ENCODE measurements at regions not wholly inside any gene's neighbourhood (a gene's known extent, or its start where the extent isn't known, plus 50 kb on each side); places are given as distances from the start of the nearest gene placed in this dataset.

GRCh38 chr14:99342204-99342603 is 70.2 kb upstream of the BCL11B start:
- no peaks in the 10 kb centered on the region for H3K4me1 ChIP-seq
- TF ChIP-seq POLR2A (IDR thresholded peaks at IDR 0.05) (no peak), EP300 (IDR thresholded peaks at IDR 0.05) (no peak), CTCF (IDR thresholded peaks at IDR 0.05) (no peak)
- no peak overlapping the region for H3K27ac ChIP-seq
- WGBS, 2 donors: 83 to 85% methylated on average over 6 of the region's 6 CpGs
- H3K9me3 ChIP-seq: peaks cover 0 to 10% (median 0%) of the 10 kb centered on the region in 4 donors
- no peak for DNase-seq (ENCODE audit: low spot score in 2 of 2)
- no peak overlapping the region for H3K4me3 ChIP-seq
- no peaks in the 10 kb centered on the region for H3K36me3 ChIP-seq
- no peaks in the 10 kb centered on the region for H3K27me3 ChIP-seq

GRCh38 chr14:99339551-99339950 is 67.6 kb upstream of the BCL11B start:
- no peak for TF ChIP-seq POLR2A (IDR thresholded peaks at IDR 0.05)
- TF ChIP-seq CTCF (IDR thresholded peaks at IDR 0.05): no peak
- no peak for TF ChIP-seq EP300 (IDR thresholded peaks at IDR 0.05)

GRCh38 chr14:99338313-99338712 is 66.3 kb upstream of the BCL11B start:
- Histone ChIP-seq H3K27me3 (no peaks in the 10 kb centered on the region), H3K4me1 (no peaks in the 10 kb centered on the region), H3K36me3 (no peaks in the 10 kb centered on the region), H3K9me3 (peaks cover 0 to 20% (median 0%) of the 10 kb centered on the region in 4 donors), H3K27ac (no peak overlapping the region), H3K4me3 (no peak overlapping the region)
- DNase-seq (ENCODE audit: low spot score in 2 of 2): no peak
- 77 to 78% methylated on average over 5 of the region's 5 CpGs for WGBS, 2 donors
- TF ChIP-seq CTCF (IDR thresholded peaks at IDR 0.05): no peak
- TF ChIP-seq EP300 (IDR thresholded peaks at IDR 0.05): no peak
- no peak for TF ChIP-seq POLR2A (IDR thresholded peaks at IDR 0.05)

More at GRCh38 chr14:99339551-99339950, 67.6 kb upstream of the BCL11B start:
- H3K9me3 ChIP-seq: peaks cover 0 to 17% (median 0%) of the 10 kb centered on the region in 4 donors
- no peaks in the 10 kb centered on the region for H3K36me3 ChIP-seq
- no peak overlapping the region for H3K4me3 ChIP-seq
- H3K27me3 ChIP-seq: no peaks in the 10 kb centered on the region
- WGBS, 2 donors: 82% methylated on average over 2 of the region's 2 CpGs
- no peak for DNase-seq (ENCODE audit: low spot score in 2 of 2)
- H3K4me1 ChIP-seq: no peaks in the 10 kb centered on the region
- H3K27ac ChIP-seq: no peak overlapping the region

- Histone ChIP-seq H3K4me1 (no peaks in the 10 kb centered on the region), H3K9me3 (peaks cover 0 to 11% (median 0%) of the 10 kb centered on the region in 4 donors), H3K4me3 (no peak overlapping the region), H3K27me3 (no peaks in the 10 kb centered on the region), H3K27ac (no peak overlapping the region), H3K36me3 (no peaks in the 10 kb centered on the region)
- DNase-seq (ENCODE audit: low spot score in 2 of 2): no peak
- WGBS, 2 donors: 77 to 80% methylated on average over 21 of the region's 21 CpGs
- TF ChIP-seq EP300 (IDR thresholded peaks at IDR 0.05) (no peak), CTCF (IDR thresholded peaks at IDR 0.05) (no peak), POLR2A (IDR thresholded peaks at IDR 0.05) (no peak)
Measured at GRCh38 chr14:99333841-99334635, 62.0 kb upstream of the BCL11B start.

- Histone ChIP-seq H3K27ac (no peak overlapping the region), H3K9me3 (peaks cover 0 to 10% (median 0%) of the 10 kb centered on the region in 4 donors), H3K27me3 (no peaks in the 10 kb centered on the region), H3K36me3 (no peaks in the 10 kb centered on the region), H3K4me1 (no peaks in the 10 kb centered on the region), H3K4me3 (no peak overlapping the region)
- no peak for DNase-seq (ENCODE audit: low spot score in 2 of 2)
- 66 to 86% methylated on average over 3 to 5 of the region's 5 CpGs for WGBS, 2 donors
- TF ChIP-seq EP300 (IDR thresholded peaks at IDR 0.05) (no peak), POLR2A (IDR thresholded peaks at IDR 0.05) (no peak), CTCF (IDR thresholded peaks at IDR 0.05) (no peak)
Measured at GRCh38 chr14:99333214-99333613, 61.2 kb upstream of the BCL11B start.

Measured in tibial nerve (tissue), 4 donors.